ENCODE measurements at regions not wholly inside any gene's neighbourhood (a gene's known extent, or its start where the extent isn't known, plus 50 kb on each side); places are given as distances from the start of the nearest gene placed in this dataset.

GRCh38 chr12:27190761-27191160, 53.3 kb upstream of the STK38L start:
- Histone ChIP-seq H3F3A (ENCODE audit: control insufficient read depth, insufficient read depth) (no peaks in the 10 kb centered on the region), H3K79me2 (ENCODE audit: control insufficient read depth, low read length) (no peaks in the 10 kb centered on the region), H3K4me3 (ENCODE audit: low read length) (no peak overlapping the region), H3K4me1 (ENCODE audit: control insufficient read depth, low read length) (peaks cover 5% of the 10 kb centered on the region; the same call in 1 of the 2 replicates), H3K9me3 (ENCODE audit: control insufficient read depth, insufficient read depth, low read length) (no peaks in the 10 kb centered on the region), H3K27ac (ENCODE audit: low read depth, low read length) (no peak overlapping the region), H3K9me2 (replicated peaks; ENCODE audit: control insufficient read depth, low read length) (no peaks in the 10 kb centered on the region), H3K4me2 (ENCODE audit: low read length) (no peak overlapping the region), H4K20me1 (ENCODE audit: control insufficient read depth, insufficient read depth, low read depth, low read length) (no peaks in the 10 kb centered on the region), H3K36me3 (ENCODE audit: control insufficient read depth, low read length) (no peaks in the 10 kb centered on the region), H3K27me3 (ENCODE audit: control insufficient read depth, low read length) (no peaks in the 10 kb centered on the region)
- no peak for TF ChIP-seq EZH2phosphoT487 (IDR thresholded peaks at IDR 0.05; ENCODE audit: borderline replicate concordance, low read length)
- TF ChIP-seq CTCF (IDR thresholded peaks at IDR 0.05; ENCODE audit: low read depth, low read length, poor library complexity, severe bottlenecking) = no peak

- H3F3A ChIP-seq (ENCODE audit: control insufficient read depth, insufficient read depth) = no peaks in the 10 kb centered on the region
- H3K27ac ChIP-seq (ENCODE audit: low read depth, low read length) = no peak overlapping the region
These were observed 52.6 kb upstream of the STK38L start for GRCh38 chr12:27191531-27191930.

GRCh38 chr12:27192118-27192802, 51.8 kb upstream of the STK38L start:
- no peaks in the 10 kb centered on the region for H3K27me3 ChIP-seq (ENCODE audit: control insufficient read depth, low read length)
- peaks cover 5% of the 10 kb centered on the region; the same call in 1 of the 2 replicates for H3K4me1 ChIP-seq (ENCODE audit: control insufficient read depth, low read length)
- H3K4me2 ChIP-seq (ENCODE audit: low read length) = no peak overlapping the region
- H3K36me3 ChIP-seq (ENCODE audit: control insufficient read depth, low read length) = no peaks in the 10 kb centered on the region
- H4K20me1 ChIP-seq (ENCODE audit: control insufficient read depth, insufficient read depth, low read depth, low read length) = no peaks in the 10 kb centered on the region
- no peak overlapping the region for H3K4me3 ChIP-seq (ENCODE audit: low read length)
- H3K27ac ChIP-seq (ENCODE audit: low read depth, low read length) = no peak overlapping the region
- H3K79me2 ChIP-seq (ENCODE audit: control insufficient read depth, low read length) = no peaks in the 10 kb centered on the region
- TF ChIP-seq EZH2phosphoT487 (IDR thresholded peaks at IDR 0.05; ENCODE audit: borderline replicate concordance, low read length) = no peak
- TF ChIP-seq CTCF (IDR thresholded peaks at IDR 0.05; ENCODE audit: low read depth, low read length, poor library complexity, severe bottlenecking) = no peak
- H3K9me2 ChIP-seq (replicated peaks; ENCODE audit: control insufficient read depth, low read length) = no peaks in the 10 kb centered on the region
- no peaks in the 10 kb centered on the region for H3K9me3 ChIP-seq (ENCODE audit: control insufficient read depth, insufficient read depth, low read length)
- no peaks in the 10 kb centered on the region for H3F3A ChIP-seq (ENCODE audit: control insufficient read depth, insufficient read depth)

More at GRCh38 chr12:27191531-27191930, 52.6 kb upstream of the STK38L start:
- Histone ChIP-seq H3K4me2 (ENCODE audit: low read length) (no peak overlapping the region), H3K4me3 (ENCODE audit: low read length) (no peak overlapping the region), H3K36me3 (ENCODE audit: control insufficient read depth, low read length) (no peaks in the 10 kb centered on the region), H3K4me1 (ENCODE audit: control insufficient read depth, low read length) (peaks cover 5% of the 10 kb centered on the region; the same call in 1 of the 2 replicates), H3K79me2 (ENCODE audit: control insufficient read depth, low read length) (no peaks in the 10 kb centered on the region), H3K9me3 (ENCODE audit: control insufficient read depth, insufficient read depth, low read length) (no peaks in the 10 kb centered on the region), H3K27me3 (ENCODE audit: control insufficient read depth, low read length) (no peaks in the 10 kb centered on the region), H3K9me2 (replicated peaks; ENCODE audit: control insufficient read depth, low read length) (no peaks in the 10 kb centered on the region), H4K20me1 (ENCODE audit: control insufficient read depth, insufficient read depth, low read depth, low read length) (no peaks in the 10 kb centered on the region)
- TF ChIP-seq EZH2phosphoT487 (IDR thresholded peaks at IDR 0.05; ENCODE audit: borderline replicate concordance, low read length) = no peak

- Histone ChIP-seq H3K27me3 (ENCODE audit: control insufficient read depth, low read length) (no peaks in the 10 kb centered on the region), H4K20me1 (ENCODE audit: control insufficient read depth, insufficient read depth, low read depth, low read length) (no peaks in the 10 kb centered on the region), H3K4me1 (ENCODE audit: control insufficient read depth, low read length) (peaks cover 5% of the 10 kb centered on the region; the same call in 1 of the 2 replicates), H3K79me2 (ENCODE audit: control insufficient read depth, low read length) (no peaks in the 10 kb centered on the region), H3K4me3 (ENCODE audit: low read length) (no peak overlapping the region), H3K27ac (ENCODE audit: low read depth, low read length) (no peak overlapping the region), H3K4me2 (ENCODE audit: low read length) (no peak overlapping the region), H3K9me2 (replicated peaks; ENCODE audit: control insufficient read depth, low read length) (no peaks in the 10 kb centered on the region), H3K9me3 (ENCODE audit: control insufficient read depth, insufficient read depth, low read length) (no peaks in the 10 kb centered on the region), H3K36me3 (ENCODE audit: control insufficient read depth, low read length) (no peaks in the 10 kb centered on the region), H3F3A (ENCODE audit: control insufficient read depth, insufficient read depth) (no peaks in the 10 kb centered on the region)
- no peak for TF ChIP-seq CTCF (IDR thresholded peaks at IDR 0.05; ENCODE audit: low read depth, low read length, poor library complexity, severe bottlenecking)
- TF ChIP-seq EZH2phosphoT487 (IDR thresholded peaks at IDR 0.05; ENCODE audit: borderline replicate concordance, low read length) = no peak
These were observed 51.0 kb upstream of the STK38L start for GRCh38 chr12:27193106-27193505.
